ENCODE measurements at regions not wholly inside any gene's neighbourhood (a gene's known extent, or its start where the extent isn't known, plus 50 kb on each side); places are given as distances from the start of the nearest gene placed in this dataset.

DNA sequence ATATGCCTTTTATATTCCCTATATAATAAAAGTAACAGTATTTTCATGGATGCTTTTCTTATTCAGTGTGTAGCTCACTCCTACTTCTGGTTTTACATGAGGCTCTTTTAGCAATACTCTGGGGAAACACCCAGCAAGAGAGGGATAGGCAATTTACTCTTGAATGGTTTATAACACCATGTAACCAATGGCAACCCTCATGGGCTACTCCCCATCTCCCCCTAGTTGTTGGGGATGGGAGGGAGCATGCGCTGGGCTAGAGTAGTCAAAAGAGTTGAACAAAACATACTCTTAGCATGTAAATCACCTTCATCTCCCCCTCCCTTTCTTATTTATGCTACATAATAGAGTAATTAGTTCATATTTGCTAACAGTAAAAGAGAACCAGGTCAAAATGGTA, 140.1 kb upstream of the LRFN2 start:
- H3K4me1 ChIP-seq (ENCODE audit: control insufficient read depth, low read length): peaks cover 20% of the 10 kb centered on the region

DNA sequence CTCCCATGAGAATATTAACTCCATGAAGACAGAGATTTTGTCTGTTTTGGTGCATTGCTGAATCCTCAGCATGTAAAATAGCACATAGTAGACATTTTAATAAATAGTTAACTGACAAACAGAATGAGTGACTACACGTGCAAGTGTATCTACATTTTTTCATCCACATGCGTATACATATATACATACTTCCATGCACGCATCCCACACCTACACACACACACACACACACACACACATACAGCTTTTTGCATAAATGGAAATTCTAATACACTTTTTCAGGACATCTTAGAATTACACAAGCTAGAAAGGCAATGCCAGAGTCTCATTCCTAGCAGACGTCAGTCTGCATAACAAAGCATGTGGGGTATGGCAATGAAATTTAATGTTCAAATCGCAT, 139.7 kb upstream of the LRFN2 start:
- no peaks in the 10 kb centered on the region for H3K9me3 ChIP-seq (ENCODE audit: control insufficient read depth, insufficient read depth, low read length)
- H3K9me2 ChIP-seq (replicated peaks; ENCODE audit: control insufficient read depth, low read length): no peaks in the 10 kb centered on the region
- H3F3A ChIP-seq (ENCODE audit: control insufficient read depth, insufficient read depth): no peaks in the 10 kb centered on the region
- H3K36me3 ChIP-seq (ENCODE audit: control insufficient read depth, low read length): no peaks in the 10 kb centered on the region
- H3K4me1 ChIP-seq (ENCODE audit: control insufficient read depth, low read length): peaks cover 20% of the 10 kb centered on the region
- H4K20me1 ChIP-seq (ENCODE audit: control insufficient read depth, insufficient read depth, low read depth, low read length): no peaks in the 10 kb centered on the region
- no peak for TF ChIP-seq EZH2phosphoT487 (IDR thresholded peaks at IDR 0.05; ENCODE audit: borderline replicate concordance, low read length)
- TF ChIP-seq, protein P1, sequence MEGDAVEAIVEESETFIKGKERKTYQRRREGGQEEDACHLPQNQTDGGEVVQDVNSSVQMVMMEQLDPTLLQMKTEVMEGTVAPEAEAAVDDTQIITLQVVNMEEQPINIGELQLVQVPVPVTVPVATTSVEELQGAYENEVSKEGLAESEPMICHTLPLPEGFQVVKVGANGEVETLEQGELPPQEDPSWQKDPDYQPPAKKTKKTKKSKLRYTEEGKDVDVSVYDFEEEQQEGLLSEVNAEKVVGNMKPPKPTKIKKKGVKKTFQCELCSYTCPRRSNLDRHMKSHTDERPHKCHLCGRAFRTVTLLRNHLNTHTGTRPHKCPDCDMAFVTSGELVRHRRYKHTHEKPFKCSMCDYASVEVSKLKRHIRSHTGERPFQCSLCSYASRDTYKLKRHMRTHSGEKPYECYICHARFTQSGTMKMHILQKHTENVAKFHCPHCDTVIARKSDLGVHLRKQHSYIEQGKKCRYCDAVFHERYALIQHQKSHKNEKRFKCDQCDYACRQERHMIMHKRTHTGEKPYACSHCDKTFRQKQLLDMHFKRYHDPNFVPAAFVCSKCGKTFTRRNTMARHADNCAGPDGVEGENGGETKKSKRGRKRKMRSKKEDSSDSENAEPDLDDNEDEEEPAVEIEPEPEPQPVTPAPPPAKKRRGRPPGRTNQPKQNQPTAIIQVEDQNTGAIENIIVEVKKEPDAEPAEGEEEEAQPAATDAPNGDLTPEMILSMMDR (IDR thresholded peaks at IDR 0.05; ENCODE audit: low read depth, low read length, poor library complexity, severe bottlenecking): no peak
- no peak overlapping the region for H3K4me2 ChIP-seq (ENCODE audit: low read length)
- H3K4me3 ChIP-seq (ENCODE audit: low read length): no peak overlapping the region
- H3K27me3 ChIP-seq (ENCODE audit: control insufficient read depth, low read length): no peaks in the 10 kb centered on the region
- no peak overlapping the region for H3K27ac ChIP-seq (ENCODE audit: low read depth, low read length)
- H3K79me2 ChIP-seq (ENCODE audit: control insufficient read depth, low read length): no peaks in the 10 kb centered on the region

More for the DNA sequence above, 140.1 kb upstream of the LRFN2 start:
- H3K27ac ChIP-seq (ENCODE audit: low read depth, low read length): no peak overlapping the region
- H3K4me2 ChIP-seq (ENCODE audit: low read length): no peak overlapping the region
- H3K9me2 ChIP-seq (replicated peaks; ENCODE audit: control insufficient read depth, low read length): no peaks in the 10 kb centered on the region
- no peaks in the 10 kb centered on the region for H3K36me3 ChIP-seq (ENCODE audit: control insufficient read depth, low read length)
- TF ChIP-seq, protein P1 (IDR thresholded peaks at IDR 0.05; ENCODE audit: low read depth, low read length, poor library complexity, severe bottlenecking): no peak
- TF ChIP-seq EZH2phosphoT487 (IDR thresholded peaks at IDR 0.05; ENCODE audit: borderline replicate concordance, low read length): no peak
- no peak overlapping the region for H3K4me3 ChIP-seq (ENCODE audit: low read length)
- H3K27me3 ChIP-seq (ENCODE audit: control insufficient read depth, low read length): no peaks in the 10 kb centered on the region
- no peaks in the 10 kb centered on the region for H3K9me3 ChIP-seq (ENCODE audit: control insufficient read depth, insufficient read depth, low read length)
- no peaks in the 10 kb centered on the region for H4K20me1 ChIP-seq (ENCODE audit: control insufficient read depth, insufficient read depth, low read depth, low read length)
- no peaks in the 10 kb centered on the region for H3F3A ChIP-seq (ENCODE audit: control insufficient read depth, insufficient read depth)
- H3K79me2 ChIP-seq (ENCODE audit: control insufficient read depth, low read length): no peaks in the 10 kb centered on the region

- no peaks in the 10 kb centered on the region for H3K79me2 ChIP-seq (ENCODE audit: control insufficient read depth, low read length)
- H3K4me2 ChIP-seq (ENCODE audit: low read length): no peak overlapping the region
- H3K9me3 ChIP-seq (ENCODE audit: control insufficient read depth, insufficient read depth, low read length): no peaks in the 10 kb centered on the region
- no peaks in the 10 kb centered on the region for H3K9me2 ChIP-seq (replicated peaks; ENCODE audit: control insufficient read depth, low read length)
- H3K4me1 ChIP-seq (ENCODE audit: control insufficient read depth, low read length): peaks cover 34% of the 10 kb centered on the region
- no peaks in the 10 kb centered on the region for H3K27me3 ChIP-seq (ENCODE audit: control insufficient read depth, low read length)
- no peak overlapping the region for H3K4me3 ChIP-seq (ENCODE audit: low read length)
- no peaks in the 10 kb centered on the region for H3K36me3 ChIP-seq (ENCODE audit: control insufficient read depth, low read length)
- H3K27ac ChIP-seq (ENCODE audit: low read depth, low read length): no peak overlapping the region
- TF ChIP-seq, protein P1 (IDR thresholded peaks at IDR 0.05; ENCODE audit: low read depth, low read length, poor library complexity, severe bottlenecking): no peak
- TF ChIP-seq EZH2phosphoT487 (IDR thresholded peaks at IDR 0.05; ENCODE audit: borderline replicate concordance, low read length): no peak
- no peaks in the 10 kb centered on the region for H3F3A ChIP-seq (ENCODE audit: control insufficient read depth, insufficient read depth)
- no peaks in the 10 kb centered on the region for H4K20me1 ChIP-seq (ENCODE audit: control insufficient read depth, insufficient read depth, low read depth, low read length)
These were observed 138.2 kb upstream of the LRFN2 start for GRCh38 chr6:40725390-40725789.

DNA sequence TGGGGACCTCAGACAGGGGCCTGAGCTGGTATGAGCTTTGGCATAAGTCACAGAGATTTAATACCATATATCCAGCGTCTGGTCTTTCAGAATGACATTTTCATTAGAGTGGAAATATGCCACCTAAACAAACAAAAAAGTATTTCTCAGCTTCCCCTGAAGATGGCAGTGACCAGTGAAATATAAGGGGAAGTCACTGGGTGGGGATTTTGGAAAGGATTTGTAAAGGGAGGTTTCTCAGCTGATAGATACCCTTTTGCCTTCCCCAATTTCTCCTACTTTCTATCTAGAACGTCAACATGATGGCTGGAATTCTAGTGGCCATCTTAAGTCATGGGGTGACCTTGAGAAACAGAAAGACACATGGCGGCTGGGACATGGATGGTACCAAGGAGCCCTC, 137.7 kb upstream of the LRFN2 start:
- H3K4me2 ChIP-seq (ENCODE audit: low read length): no peak overlapping the region
- H3K27me3 ChIP-seq (ENCODE audit: control insufficient read depth, low read length): no peaks in the 10 kb centered on the region
- no peaks in the 10 kb centered on the region for H3F3A ChIP-seq (ENCODE audit: control insufficient read depth, insufficient read depth)
- H3K9me3 ChIP-seq (ENCODE audit: control insufficient read depth, insufficient read depth, low read length): no peaks in the 10 kb centered on the region
- no peaks in the 10 kb centered on the region for H3K79me2 ChIP-seq (ENCODE audit: control insufficient read depth, low read length)
- no peaks in the 10 kb centered on the region for H4K20me1 ChIP-seq (ENCODE audit: control insufficient read depth, insufficient read depth, low read depth, low read length)
- no peak overlapping the region for H3K4me3 ChIP-seq (ENCODE audit: low read length)
- H3K27ac ChIP-seq (ENCODE audit: low read depth, low read length): no peak overlapping the region
- H3K9me2 ChIP-seq (replicated peaks; ENCODE audit: control insufficient read depth, low read length): no peaks in the 10 kb centered on the region
- no peaks in the 10 kb centered on the region for H3K36me3 ChIP-seq (ENCODE audit: control insufficient read depth, low read length)
- H3K4me1 ChIP-seq (ENCODE audit: control insufficient read depth, low read length): peaks cover 39% of the 10 kb centered on the region
- TF ChIP-seq, protein P1 (IDR thresholded peaks at IDR 0.05; ENCODE audit: low read depth, low read length, poor library complexity, severe bottlenecking): no peak
- no peak for TF ChIP-seq EZH2phosphoT487 (IDR thresholded peaks at IDR 0.05; ENCODE audit: borderline replicate concordance, low read length)

Measured in DOHH2 (cell line).